NT2/D1 (cell line): ENCODE measurements at regions not wholly inside any gene's neighbourhood (a gene's known extent, or its start where the extent isn't known, plus 50 kb on each side); places are given as distances from the start of the nearest gene placed in this dataset.

Experiments used
- YY1 ChIP-seq: IDR thresholded peaks from 2 replicates; pipeline ENCODE4 v1.6.1; 2011; ENCODE audit not compliant: insufficient read length, insufficient read depth
- ZNF274 ChIP-seq: IDR thresholded peaks from 2 replicates; pipeline ENCODE4 v1.6.1; 2011; ENCODE audit warnings: mild to moderate bottlenecking, low read depth, low read length

DNA sequence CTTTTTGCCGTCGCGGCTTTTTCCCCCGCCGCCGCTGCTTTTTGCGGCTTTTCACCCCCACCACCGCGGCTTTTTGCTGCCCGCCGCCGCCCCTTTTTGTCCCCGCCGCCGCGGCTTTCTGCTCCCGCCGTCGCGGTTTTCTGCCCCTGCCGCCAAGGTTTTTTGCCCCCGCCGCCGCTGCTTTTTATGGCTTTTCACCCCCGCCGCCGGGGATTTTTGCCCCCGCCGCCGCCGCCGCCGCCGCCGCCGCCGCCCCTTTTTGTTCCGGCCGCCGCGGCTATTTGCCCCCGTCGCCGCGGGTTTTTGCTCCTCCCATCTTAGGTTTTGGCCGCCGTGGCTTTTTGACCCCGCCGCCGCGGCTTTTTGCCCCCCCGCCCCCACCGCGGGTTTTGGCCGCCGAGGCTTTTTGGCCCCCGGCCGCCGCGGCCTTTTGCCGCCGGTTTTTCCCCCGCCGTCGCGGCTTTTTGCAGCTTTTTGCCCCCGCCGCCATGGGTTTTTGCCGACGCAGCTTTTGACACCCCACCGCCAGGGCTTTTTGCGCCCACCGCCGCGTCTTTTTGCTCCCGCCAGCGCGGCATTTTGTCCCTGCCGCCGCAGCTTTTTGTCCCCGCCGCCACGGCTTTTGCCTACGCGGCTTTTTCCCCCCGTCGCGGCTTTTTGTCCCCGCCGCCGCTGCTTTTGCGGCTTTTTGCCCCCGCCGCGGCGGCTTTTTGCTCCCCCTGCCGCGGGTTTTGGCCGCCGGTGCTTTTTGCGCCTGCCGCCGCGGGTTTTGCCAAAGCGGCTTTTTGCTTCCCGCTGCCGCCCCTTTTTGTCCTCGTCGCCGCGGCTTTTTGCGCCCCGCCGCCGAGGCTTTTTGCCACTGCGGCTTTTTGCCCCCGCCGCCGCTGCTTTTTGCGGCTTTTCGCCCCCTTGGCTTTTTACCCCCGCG is 519.4 kb upstream of the WSB1 start:
- no peak for TF ChIP-seq ZNF274
- TF ChIP-seq YY1, result no peak
